Esophagus muscularis mucosa (tissue), 4 donors: ENCODE measurements at regions not wholly inside any gene's neighbourhood (a gene's known extent, or its start where the extent isn't known, plus 50 kb on each side); places are given as distances from the start of the nearest gene placed in this dataset.

Source experiments
- EP300 ChIP-seq: sonication (generic); formaldehyde crosslinking; IDR thresholded peaks from one replicate; pipeline ENCODE4 v1.6.1; 2017; ENCODE audit warnings: antibody characterized with exemption
- POLR2A ChIP-seq: fragments of 450-650 bp; IDR thresholded peaks from one replicate; pipeline ENCODE4 v1.6.1; 2017; ENCODE audit warnings: antibody characterized with exemption, moderate library complexity, mild to moderate bottlenecking, low read depth
- TF ChIP-seq, protein P1 (sequence below), 3 experiments: fragments of 200-600 bp in 2 of 3; fragments of 450-650 bp in 1 of 3; sonication (generic) in 2 of 3; IDR thresholded peaks; one replicate each; pipeline ENCODE4 v1.5.1; 2017 to 2019; ENCODE audit warnings: antibody characterized with exemption in 3 of 3, mild to moderate bottlenecking in 2 of 3, moderate library complexity in 1 of 3

- TF ChIP-seq EP300: no peak
- TF ChIP-seq, protein P1, sequence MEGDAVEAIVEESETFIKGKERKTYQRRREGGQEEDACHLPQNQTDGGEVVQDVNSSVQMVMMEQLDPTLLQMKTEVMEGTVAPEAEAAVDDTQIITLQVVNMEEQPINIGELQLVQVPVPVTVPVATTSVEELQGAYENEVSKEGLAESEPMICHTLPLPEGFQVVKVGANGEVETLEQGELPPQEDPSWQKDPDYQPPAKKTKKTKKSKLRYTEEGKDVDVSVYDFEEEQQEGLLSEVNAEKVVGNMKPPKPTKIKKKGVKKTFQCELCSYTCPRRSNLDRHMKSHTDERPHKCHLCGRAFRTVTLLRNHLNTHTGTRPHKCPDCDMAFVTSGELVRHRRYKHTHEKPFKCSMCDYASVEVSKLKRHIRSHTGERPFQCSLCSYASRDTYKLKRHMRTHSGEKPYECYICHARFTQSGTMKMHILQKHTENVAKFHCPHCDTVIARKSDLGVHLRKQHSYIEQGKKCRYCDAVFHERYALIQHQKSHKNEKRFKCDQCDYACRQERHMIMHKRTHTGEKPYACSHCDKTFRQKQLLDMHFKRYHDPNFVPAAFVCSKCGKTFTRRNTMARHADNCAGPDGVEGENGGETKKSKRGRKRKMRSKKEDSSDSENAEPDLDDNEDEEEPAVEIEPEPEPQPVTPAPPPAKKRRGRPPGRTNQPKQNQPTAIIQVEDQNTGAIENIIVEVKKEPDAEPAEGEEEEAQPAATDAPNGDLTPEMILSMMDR (IDR thresholded peaks at IDR 0.05): no peak
- no peak for TF ChIP-seq POLR2A
Measured at GRCh38 chr2:57943315-57943714, 103.3 kb upstream of the VRK2 start.
